Keratinocyte (primary cell): ENCODE measurements at regions not wholly inside any gene's neighbourhood (a gene's known extent, or its start where the extent isn't known, plus 50 kb on each side); places are given as distances from the start of the nearest gene placed in this dataset.

Experiments
- DNase-seq: peaks from one replicate; pipeline ENCODE4 v3.0.0-alpha.2; 2011; ENCODE audit warnings: low read depth, missing footprints, low spot score
- FAIRE-seq: peaks from 2 replicates; lab custom pipeline; 2011; peaks lifted over from hg19 to GRCh38; lab: Jason Lieb, UNC
- H2AFZ ChIP-seq: 2 replicates; pipeline ENCODE4 v1.6.0; 2012; ENCODE audit warnings: low read length, control low read depth, inconsistent platforms; ENCODE audit not compliant: control insufficient read depth
- H3K27ac ChIP-seq: 2 replicates; pipeline ENCODE4 v1.5.1; 2011; ENCODE audit warnings: low read length; ENCODE audit not compliant: control insufficient read depth, insufficient read depth
- H3K27me3 ChIP-seq: 3 replicates; pipeline ENCODE4 v1.6.0; 2011; ENCODE audit warnings: low read length; ENCODE audit not compliant: control insufficient read depth, insufficient read depth; ENCODE audit errors: extremely low read depth
- H3K36me3 ChIP-seq, 2 experiments: 2 replicates in 1 of 2; 3 replicates in 1 of 2; pipeline ENCODE4 v1.5.1; 2011; ENCODE audit warnings: low read length in 2 of 2, mild to moderate bottlenecking in 1 of 2; ENCODE audit not compliant: control insufficient read depth in 2 of 2, insufficient read depth in 2 of 2; ENCODE audit errors: extremely low read depth in 1 of 2
- H3K4me1 ChIP-seq: 3 replicates; pipeline ENCODE4 v1.5.1; 2011; ENCODE audit warnings: low read length; ENCODE audit not compliant: control insufficient read depth, insufficient read depth; ENCODE audit errors: extremely low read depth
- H3K4me2 ChIP-seq: 3 replicates; pipeline ENCODE4 v1.6.0; 2011; ENCODE audit warnings: low read depth, low read length; ENCODE audit not compliant: control insufficient read depth, insufficient read depth; ENCODE audit errors: extremely low read depth
- H3K4me3 ChIP-seq, 3 experiments: fragments of 200-600 bp in 1 of 3; sonication (generic) in 1 of 3; 2 replicates in 2 of 3; 3 replicates in 1 of 3; pipeline ENCODE4 v1.5.1; 2011 to 2016; ENCODE audit warnings: low read length in 3 of 3, mild to moderate bottlenecking in 3 of 3, control low read depth in 2 of 3, inconsistent platforms in 1 of 3, low read depth in 1 of 3, mixed read lengths in 1 of 3, mixed run types in 1 of 3, moderate library complexity in 1 of 3; ENCODE audit not compliant: control insufficient read depth in 2 of 3, insufficient read depth in 2 of 3; ENCODE audit errors: extremely low read depth in 1 of 3
- H3K79me2 ChIP-seq: 2 replicates; pipeline ENCODE4 v1.6.0; 2012; ENCODE audit warnings: low read length; ENCODE audit not compliant: control insufficient read depth, insufficient read depth
- H3K9ac ChIP-seq: 3 replicates; pipeline ENCODE4 v1.6.0; 2011; ENCODE audit warnings: low read length; ENCODE audit not compliant: control insufficient read depth, insufficient read depth; ENCODE audit errors: extremely low read depth
- H3K9me1 ChIP-seq: 3 replicates; pipeline ENCODE4 v1.6.0; 2011; ENCODE audit warnings: low read length; ENCODE audit not compliant: control insufficient read depth, insufficient read depth; ENCODE audit errors: extremely low read depth
- H3K9me3 ChIP-seq: 2 replicates; pipeline ENCODE4 v1.5.1; 2012; ENCODE audit warnings: low read depth, low read length; ENCODE audit not compliant: control insufficient read depth
- H4K20me1 ChIP-seq: 3 replicates; pipeline ENCODE4 v1.6.0; 2011; ENCODE audit warnings: low read length; ENCODE audit not compliant: control insufficient read depth, insufficient read depth; ENCODE audit errors: extremely low read depth
- EZH2 ChIP-seq: IDR thresholded peaks from one replicate; pipeline ENCODE4 v1.6.1; 2012; ENCODE audit warnings: inconsistent platforms, mild to moderate bottlenecking, low read length, moderate library complexity
- dilution Hi-C: fragments of 300-500 bp; cut with MboI; formaldehyde crosslinking; loops from one replicate; pipeline ENCODE4 v1.7.0; 2020; ENCODE audit warnings: low sequenced_read_pairs; ENCODE audit not compliant: extremely low pct_ligation_motif_present
- TF ChIP-seq, protein P1 (sequence below), 3 experiments: IDR thresholded peaks in 1 of 3; conservative IDR thresholded peaks in 1 of 3; optimal IDR thresholded peaks in 1 of 3; 2 replicates in 2 of 3; 3 replicates in 1 of 3; pipeline versions ENCODE3 to v1.5.1; 2011; ENCODE audit warnings: low read length in 3 of 3, mild to moderate bottlenecking in 3 of 3, moderate library complexity in 2 of 3, control low read depth in 1 of 3, inconsistent platforms in 1 of 3; ENCODE audit not compliant: insufficient read depth in 2 of 3; ENCODE audit errors: extremely low read depth in 1 of 3

DNA sequence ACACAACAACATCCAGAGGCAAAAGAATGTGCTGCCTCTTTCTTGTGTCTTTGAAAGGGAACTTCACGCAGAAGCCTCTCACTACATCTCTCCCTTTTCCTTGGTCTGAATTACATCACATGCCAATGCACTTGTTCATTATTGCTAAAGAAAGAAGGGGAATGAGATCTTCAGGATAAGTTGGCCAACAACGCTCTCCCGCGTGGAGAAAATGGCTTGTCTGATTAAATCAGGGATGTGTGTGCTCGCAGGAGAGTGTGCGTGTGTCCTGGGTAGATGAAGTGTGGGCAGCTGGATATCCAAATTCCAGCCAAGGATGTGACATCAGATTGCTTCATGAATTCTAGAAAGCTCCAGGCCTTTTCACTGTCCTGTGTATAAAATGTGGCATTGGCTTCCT lies 541.6 kb upstream of the FZD8 start:
- Histone ChIP-seq H3K4me1 (no peaks in the 10 kb centered on the region), H3K27ac (no peak overlapping the region), H3K9me1 (no peaks in the 10 kb centered on the region), H4K20me1 (no peaks in the 10 kb centered on the region), H3K4me2 (no peak overlapping the region), H2AFZ (no peak overlapping the region), H3K9me3 (no peaks in the 10 kb centered on the region), H3K4me3 (no peak overlapping the region), H3K9ac (no peak overlapping the region), H3K79me2 (no peaks in the 10 kb centered on the region), H3K27me3 (no peaks in the 10 kb centered on the region), H3K36me3 (no peaks in the 10 kb centered on the region)
- TF ChIP-seq, protein P1, sequence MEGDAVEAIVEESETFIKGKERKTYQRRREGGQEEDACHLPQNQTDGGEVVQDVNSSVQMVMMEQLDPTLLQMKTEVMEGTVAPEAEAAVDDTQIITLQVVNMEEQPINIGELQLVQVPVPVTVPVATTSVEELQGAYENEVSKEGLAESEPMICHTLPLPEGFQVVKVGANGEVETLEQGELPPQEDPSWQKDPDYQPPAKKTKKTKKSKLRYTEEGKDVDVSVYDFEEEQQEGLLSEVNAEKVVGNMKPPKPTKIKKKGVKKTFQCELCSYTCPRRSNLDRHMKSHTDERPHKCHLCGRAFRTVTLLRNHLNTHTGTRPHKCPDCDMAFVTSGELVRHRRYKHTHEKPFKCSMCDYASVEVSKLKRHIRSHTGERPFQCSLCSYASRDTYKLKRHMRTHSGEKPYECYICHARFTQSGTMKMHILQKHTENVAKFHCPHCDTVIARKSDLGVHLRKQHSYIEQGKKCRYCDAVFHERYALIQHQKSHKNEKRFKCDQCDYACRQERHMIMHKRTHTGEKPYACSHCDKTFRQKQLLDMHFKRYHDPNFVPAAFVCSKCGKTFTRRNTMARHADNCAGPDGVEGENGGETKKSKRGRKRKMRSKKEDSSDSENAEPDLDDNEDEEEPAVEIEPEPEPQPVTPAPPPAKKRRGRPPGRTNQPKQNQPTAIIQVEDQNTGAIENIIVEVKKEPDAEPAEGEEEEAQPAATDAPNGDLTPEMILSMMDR (optimal IDR thresholded peaks at IDR 0.05 in 1 of 3, IDR thresholded peaks at IDR 0.05 in 1 of 3, conservative IDR thresholded peaks at IDR 0.05 in 1 of 3; ENCODE audit: extremely low read depth in 1 of 3, insufficient read depth in 2 of 3, low read length in 3 of 3) = no peak
- no peak for TF ChIP-seq EZH2
- DNase-seq (no peak), FAIRE-seq (no peak)
- dilution Hi-C loops = no loop called here

DNA sequence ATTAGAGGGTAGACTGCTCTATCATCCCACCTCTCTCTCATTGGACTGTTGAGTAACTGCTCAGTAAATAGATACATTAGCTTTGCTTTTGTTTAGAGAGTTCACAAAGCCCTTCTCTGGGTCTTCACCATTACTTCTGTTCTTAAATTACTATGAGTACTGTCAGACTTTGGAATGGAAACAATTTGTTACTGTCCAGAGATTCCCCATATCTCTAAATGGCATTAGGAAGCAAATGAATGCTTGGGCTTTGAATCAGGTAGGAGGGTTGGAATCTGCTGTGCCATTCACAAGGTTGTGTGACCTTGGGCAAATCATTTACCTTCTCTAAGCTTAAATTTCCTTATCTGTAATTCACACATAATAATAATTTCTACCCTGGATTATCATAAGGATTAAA lies 541.0 kb upstream of the FZD8 start:
- H3K9ac ChIP-seq = no peak overlapping the region
- no peaks in the 10 kb centered on the region for H3K9me1 ChIP-seq
- H3K79me2 ChIP-seq = no peaks in the 10 kb centered on the region
- H3K27ac ChIP-seq = no peak overlapping the region
- FAIRE-seq (no peak), DNase-seq (no peak)
- H3K4me2 ChIP-seq = no peak overlapping the region
- H3K36me3 ChIP-seq = no peaks in the 10 kb centered on the region
- no peaks in the 10 kb centered on the region for H3K9me3 ChIP-seq
- H3K4me1 ChIP-seq = no peaks in the 10 kb centered on the region
- TF ChIP-seq, protein P1 (optimal IDR thresholded peaks at IDR 0.05 in 1 of 3, IDR thresholded peaks at IDR 0.05 in 1 of 3, conservative IDR thresholded peaks at IDR 0.05 in 1 of 3; ENCODE audit: extremely low read depth in 1 of 3, insufficient read depth in 2 of 3, low read length in 3 of 3) = no peak
- TF ChIP-seq EZH2 = no peak
- dilution Hi-C loops = no loop called here
- no peak overlapping the region for H2AFZ ChIP-seq
- H4K20me1 ChIP-seq = no peaks in the 10 kb centered on the region
- H3K4me3 ChIP-seq = no peak overlapping the region
- no peaks in the 10 kb centered on the region for H3K27me3 ChIP-seq
